Vagina (tissue), 2 donors: ENCODE measurements at regions not wholly inside any gene's neighbourhood (a gene's known extent, or its start where the extent isn't known, plus 50 kb on each side); places are given as distances from the start of the nearest gene placed in this dataset.

Source experiments
- POLR2A ChIP-seq, 2 donors: fragments of 450-650 bp; IDR thresholded peaks; one replicate each; pipeline ENCODE4 v1.6.1; 2017; ENCODE audit warnings: antibody characterized with exemption in 2 of 2, mild to moderate bottlenecking in 2 of 2, moderate library complexity in 2 of 2
- TF ChIP-seq, protein P1 (sequence below), 3 experiments: fragments of 450-650 bp in 2 of 3; fragments of 200-600 bp in 1 of 3; sonication (generic) in 1 of 3; IDR thresholded peaks; one replicate each; pipeline ENCODE4 v1.5.1; 2017 to 2019; ENCODE audit warnings: antibody characterized with exemption in 3 of 3, mild to moderate bottlenecking in 2 of 3, moderate library complexity in 2 of 3

DNA sequence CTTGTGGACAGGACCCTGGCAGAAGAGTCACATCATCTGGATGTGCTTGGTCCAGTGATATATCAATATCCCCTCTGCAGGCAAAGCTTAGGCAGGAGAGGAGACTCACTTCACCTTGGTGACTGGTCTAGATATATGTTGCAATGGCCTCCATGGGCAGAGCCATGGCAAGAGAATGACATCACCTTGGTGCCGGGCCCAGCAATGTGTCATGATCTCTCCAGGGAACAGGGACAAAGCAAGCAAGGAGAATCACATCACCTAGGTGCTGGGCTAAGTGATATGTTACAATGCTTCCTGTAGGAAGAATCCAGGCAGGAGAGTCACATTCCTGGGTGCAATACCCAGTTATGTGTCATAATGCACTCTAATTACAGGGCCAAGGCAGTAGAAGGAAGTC, 2106.2 kb downstream of the TP53TG3F start:
- TF ChIP-seq POLR2A (IDR thresholded peaks at IDR 0.05): no peak
- TF ChIP-seq, protein P1, sequence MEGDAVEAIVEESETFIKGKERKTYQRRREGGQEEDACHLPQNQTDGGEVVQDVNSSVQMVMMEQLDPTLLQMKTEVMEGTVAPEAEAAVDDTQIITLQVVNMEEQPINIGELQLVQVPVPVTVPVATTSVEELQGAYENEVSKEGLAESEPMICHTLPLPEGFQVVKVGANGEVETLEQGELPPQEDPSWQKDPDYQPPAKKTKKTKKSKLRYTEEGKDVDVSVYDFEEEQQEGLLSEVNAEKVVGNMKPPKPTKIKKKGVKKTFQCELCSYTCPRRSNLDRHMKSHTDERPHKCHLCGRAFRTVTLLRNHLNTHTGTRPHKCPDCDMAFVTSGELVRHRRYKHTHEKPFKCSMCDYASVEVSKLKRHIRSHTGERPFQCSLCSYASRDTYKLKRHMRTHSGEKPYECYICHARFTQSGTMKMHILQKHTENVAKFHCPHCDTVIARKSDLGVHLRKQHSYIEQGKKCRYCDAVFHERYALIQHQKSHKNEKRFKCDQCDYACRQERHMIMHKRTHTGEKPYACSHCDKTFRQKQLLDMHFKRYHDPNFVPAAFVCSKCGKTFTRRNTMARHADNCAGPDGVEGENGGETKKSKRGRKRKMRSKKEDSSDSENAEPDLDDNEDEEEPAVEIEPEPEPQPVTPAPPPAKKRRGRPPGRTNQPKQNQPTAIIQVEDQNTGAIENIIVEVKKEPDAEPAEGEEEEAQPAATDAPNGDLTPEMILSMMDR (IDR thresholded peaks at IDR 0.05): no peak
